ENCODE measurements at regions not wholly inside any gene's neighbourhood (a gene's known extent, or its start where the extent isn't known, plus 50 kb on each side); places are given as distances from the start of the nearest gene placed in this dataset.

- no peak for DNase-seq (ENCODE audit: extremely low read depth in 1 of 11, low read depth in 9 of 11, low spot score in 4 of 11)
Measured at GRCh38 chr9:118324706-118325105, 620.5 kb downstream of the TLR4 start.

GRCh38 chr9:118325757-118326156 lies 621.6 kb downstream of the TLR4 start:
- no peak for DNase-seq (ENCODE audit: extremely low read depth in 1 of 11, low read depth in 9 of 11, low spot score in 4 of 11)

GRCh38 chr9:118326326-118326725 lies 622.1 kb downstream of the TLR4 start:
- DNase-seq (ENCODE audit: extremely low read depth in 1 of 11, low read depth in 9 of 11, low spot score in 4 of 11) = no peak

- no peak for DNase-seq (ENCODE audit: extremely low read depth in 1 of 11, low read depth in 9 of 11, low spot score in 4 of 11)
Measured at GRCh38 chr9:118330191-118330986, 626.2 kb downstream of the TLR4 start.

- DNase-seq (ENCODE audit: extremely low read depth in 1 of 11, low read depth in 9 of 11, low spot score in 4 of 11) = peak in 1 of 11 donors; percentile 4
Measured at GRCh38 chr9:118331622-118332045, 627.4 kb downstream of the TLR4 start.

- no peak for DNase-seq (ENCODE audit: extremely low read depth in 1 of 11, low read depth in 9 of 11, low spot score in 4 of 11)
Measured at GRCh38 chr9:118336250-118336942, 632.2 kb downstream of the TLR4 start.

GRCh38 chr9:118336943-118337330 lies 632.7 kb downstream of the TLR4 start:
- DNase-seq (ENCODE audit: extremely low read depth in 1 of 11, low read depth in 9 of 11, low spot score in 4 of 11) = no peak

GRCh38 chr9:118360036-118360435 lies 655.8 kb downstream of the TLR4 start:
- DNase-seq (ENCODE audit: extremely low read depth in 1 of 11, low read depth in 9 of 11, low spot score in 4 of 11) = no peak

GRCh38 chr9:118362123-118362522 lies 657.9 kb downstream of the TLR4 start:
- no peak for DNase-seq (ENCODE audit: extremely low read depth in 1 of 11, low read depth in 9 of 11, low spot score in 4 of 11)

- no peak for DNase-seq (ENCODE audit: extremely low read depth in 1 of 11, low read depth in 9 of 11, low spot score in 4 of 11)
Measured at GRCh38 chr9:118362596-118362995, 658.4 kb downstream of the TLR4 start.

- no peak for DNase-seq (ENCODE audit: extremely low read depth in 1 of 11, low read depth in 9 of 11, low spot score in 4 of 11)
Measured at GRCh38 chr9:118364266-118365106, 660.3 kb downstream of the TLR4 start.

GRCh38 chr9:118366228-118366627 lies 662.0 kb downstream of the TLR4 start:
- no peak for DNase-seq (ENCODE audit: extremely low read depth in 1 of 11, low read depth in 9 of 11, low spot score in 4 of 11)

GRCh38 chr9:118367383-118367782 lies 663.2 kb downstream of the TLR4 start:
- DNase-seq (ENCODE audit: extremely low read depth in 1 of 11, low read depth in 9 of 11, low spot score in 4 of 11) = no peak

GRCh38 chr9:118384531-118385100 lies 680.4 kb downstream of the TLR4 start:
- no peak for DNase-seq (ENCODE audit: extremely low read depth in 1 of 11, low read depth in 9 of 11, low spot score in 4 of 11)

- no peak for DNase-seq (ENCODE audit: extremely low read depth in 1 of 11, low read depth in 9 of 11, low spot score in 4 of 11)
Measured at GRCh38 chr9:118395415-118395814, 691.2 kb downstream of the TLR4 start.

- DNase-seq (ENCODE audit: extremely low read depth in 1 of 11, low read depth in 9 of 11, low spot score in 4 of 11) = no peak
Measured at GRCh38 chr9:118401546-118401945, 697.3 kb downstream of the TLR4 start.

- DNase-seq (ENCODE audit: extremely low read depth in 1 of 11, low read depth in 9 of 11, low spot score in 4 of 11) = no peak
Measured at GRCh38 chr9:118414676-118415075, 710.5 kb downstream of the TLR4 start.

- no peak for DNase-seq (ENCODE audit: extremely low read depth in 1 of 11, low read depth in 9 of 11, low spot score in 4 of 11)
Measured at GRCh38 chr9:118418887-118419565, 714.8 kb downstream of the TLR4 start.

GRCh38 chr9:118419676-118420075 lies 715.5 kb downstream of the TLR4 start:
- no peak for DNase-seq (ENCODE audit: extremely low read depth in 1 of 11, low read depth in 9 of 11, low spot score in 4 of 11)

Measured in renal cortex interstitium (tissue), 11 donors.